Nephron progenitor cell (in vitro differentiated cells): ENCODE measurements at regions not wholly inside any gene's neighbourhood (a gene's known extent, or its start where the extent isn't known, plus 50 kb on each side); places are given as distances from the start of the nearest gene placed in this dataset.

Experiments used
- DNase-seq: peaks from one replicate; pipeline ENCODE4 v3.0.0; 2021
- H3K27ac Mint-ChIP-seq: 2 replicates; pipeline ENCODE4 v1.8.0; 2021; ENCODE audit warnings: mild to moderate bottlenecking, moderate library complexity, mixed read lengths
- H3K27me3 Mint-ChIP-seq: 2 replicates; pipeline ENCODE4 v1.8.0; 2021; ENCODE audit warnings: mild to moderate bottlenecking, low read depth, mixed read lengths; ENCODE audit not compliant: poor library complexity
- H3K36me3 Mint-ChIP-seq: 2 replicates; pipeline ENCODE4 v1.8.0; 2021; ENCODE audit warnings: low read depth, mixed read lengths
- H3K4me1 Mint-ChIP-seq: 2 replicates; pipeline ENCODE4 v1.8.0; 2021; ENCODE audit warnings: mixed read lengths
- H3K4me3 Mint-ChIP-seq: 2 replicates; pipeline ENCODE4 v1.8.0; 2021; ENCODE audit warnings: mild to moderate bottlenecking, moderate library complexity, mixed read lengths
- H3K9me3 Mint-ChIP-seq: 2 replicates; pipeline ENCODE4 v1.8.0; 2021; ENCODE audit warnings: mild to moderate bottlenecking, moderate library complexity, mixed read lengths
- CTCF ChIP-seq: fragments of 200-600 bp; sonication (generic); IDR thresholded peaks from 2 replicates; pipeline ENCODE4 v1.5.0; 2021; ENCODE audit warnings: antibody characterized with exemption

DNA sequence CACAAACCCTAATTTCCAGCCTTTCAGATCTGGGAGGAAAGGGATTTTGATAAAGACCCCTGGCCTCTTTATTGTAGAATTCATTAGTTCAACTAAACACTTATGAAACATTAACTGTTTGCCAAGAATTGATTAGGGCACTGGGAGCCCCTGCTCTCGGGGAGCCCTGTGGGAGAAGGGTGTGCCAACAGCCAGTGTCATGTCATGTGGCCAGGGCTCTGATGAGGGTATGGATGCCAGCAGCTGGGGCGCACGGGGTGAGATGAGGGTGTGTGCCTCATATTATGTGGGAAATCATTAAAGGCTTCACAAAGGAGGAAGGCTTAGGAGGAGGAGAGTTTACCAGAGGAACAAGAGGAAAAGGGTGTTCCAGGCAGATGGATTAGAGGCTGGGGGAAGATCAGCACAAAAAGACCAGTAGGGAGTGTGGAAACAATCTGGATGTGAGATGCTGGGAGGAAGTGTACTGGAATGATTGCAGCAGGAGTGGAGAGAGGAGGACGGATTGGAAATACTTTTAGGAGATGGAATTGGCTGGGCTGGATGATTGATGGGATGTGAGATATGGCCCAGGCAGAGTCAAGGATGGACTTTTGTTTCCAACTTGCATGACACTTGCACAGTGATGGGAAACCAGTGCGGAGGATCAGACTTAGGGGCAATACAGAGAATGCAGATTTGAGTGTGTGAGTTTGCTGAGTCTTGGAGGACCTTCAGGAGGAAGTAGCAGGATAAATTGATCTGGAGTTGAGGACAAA is 137.8 kb downstream of the CSNK2A3 start:
- H3K36me3 Mint-ChIP-seq: no peaks in the 10 kb centered on the region
- H3K4me3 Mint-ChIP-seq: no peak overlapping the region
- H3K27me3 Mint-ChIP-seq: peaks cover 13% of the 10 kb centered on the region
- no peak for TF ChIP-seq CTCF
- H3K4me1 Mint-ChIP-seq: peaks cover 27% of the 10 kb centered on the region
- DNase-seq: no peak
- no peak overlapping the region for H3K27ac Mint-ChIP-seq
- H3K9me3 Mint-ChIP-seq: peaks cover 5% of the 10 kb centered on the region

- peaks cover 10% of the 10 kb centered on the region for H3K9me3 Mint-ChIP-seq
- peaks cover 16% of the 10 kb centered on the region for H3K27me3 Mint-ChIP-seq
- H3K4me3 Mint-ChIP-seq: no peak overlapping the region
- no peaks in the 10 kb centered on the region for H3K36me3 Mint-ChIP-seq
- no peak overlapping the region for H3K27ac Mint-ChIP-seq
- TF ChIP-seq CTCF: no peak
- peaks cover 8% of the 10 kb centered on the region for H3K4me1 Mint-ChIP-seq
- DNase-seq: no peak
These were observed 139.9 kb downstream of the CSNK2A3 start for GRCh38 chr11:11213117-11213516.

- H3K27me3 Mint-ChIP-seq: peaks cover 20% of the 10 kb centered on the region
- TF ChIP-seq CTCF: no peak
- no peak for DNase-seq
- no peaks in the 10 kb centered on the region for H3K36me3 Mint-ChIP-seq
- no peak overlapping the region for H3K4me3 Mint-ChIP-seq
- H3K27ac Mint-ChIP-seq: no peak overlapping the region
- H3K9me3 Mint-ChIP-seq: peaks cover 10% of the 10 kb centered on the region
- H3K4me1 Mint-ChIP-seq: peaks cover 5% of the 10 kb centered on the region
These were observed 141.2 kb downstream of the CSNK2A3 start for GRCh38 chr11:11211888-11212287.

GRCh38 chr11:11211186-11211585 is 141.9 kb downstream of the CSNK2A3 start:
- peaks cover 25% of the 10 kb centered on the region for H3K27me3 Mint-ChIP-seq
- DNase-seq: no peak
- peaks cover 5% of the 10 kb centered on the region for H3K4me1 Mint-ChIP-seq
- H3K27ac Mint-ChIP-seq: no peak overlapping the region
- peaks cover 10% of the 10 kb centered on the region for H3K9me3 Mint-ChIP-seq
- no peak for TF ChIP-seq CTCF
- no peak overlapping the region for H3K4me3 Mint-ChIP-seq
- H3K36me3 Mint-ChIP-seq: no peaks in the 10 kb centered on the region

GRCh38 chr11:11210446-11210845 is 142.6 kb downstream of the CSNK2A3 start:
- Mint-ChIP-seq H3K27ac (no peak overlapping the region), H3K27me3 (peaks cover 25% of the 10 kb centered on the region), H3K36me3 (no peaks in the 10 kb centered on the region), H3K9me3 (peaks cover 10% of the 10 kb centered on the region), H3K4me1 (peaks cover 4% of the 10 kb centered on the region), H3K4me3 (no peak overlapping the region)
- no peak for DNase-seq
- no peak for TF ChIP-seq CTCF

- H3K4me3 Mint-ChIP-seq: no peak overlapping the region
These were observed 143.1 kb downstream of the CSNK2A3 start for GRCh38 chr11:11209967-11210366.

More at GRCh38 chr11:11209967-11210366, 143.1 kb downstream of the CSNK2A3 start:
- H3K9me3 Mint-ChIP-seq: peaks cover 10% of the 10 kb centered on the region
- no peak overlapping the region for H3K27ac Mint-ChIP-seq
- no peak for TF ChIP-seq CTCF
- H3K4me1 Mint-ChIP-seq: no peaks in the 10 kb centered on the region
- no peaks in the 10 kb centered on the region for H3K36me3 Mint-ChIP-seq
- DNase-seq: no peak
- H3K27me3 Mint-ChIP-seq: peaks cover 22% of the 10 kb centered on the region
